H1 (cell line): ENCODE measurements at regions not wholly inside any gene's neighbourhood (a gene's known extent, or its start where the extent isn't known, plus 50 kb on each side); places are given as distances from the start of the nearest gene placed in this dataset.

Experiments
- SRF ChIP-seq: IDR thresholded peaks from 2 replicates; pipeline ENCODE4 v1.6.1; 2011; ENCODE audit warnings: mild to moderate bottlenecking, low read depth, low read length, moderate library complexity
- USF2 ChIP-seq: IDR thresholded peaks from 2 replicates; pipeline ENCODE4 v1.6.1; 2011; ENCODE audit warnings: low read length, improper control_type of control experiment

- TF ChIP-seq USF2 (no peak), SRF (no peak)
Measured at GRCh38 chr6:74554041-74554440, 651.8 kb downstream of the COL12A1 start (continued).
